ENCODE measurements at regions not wholly inside any gene's neighbourhood (a gene's known extent, or its start where the extent isn't known, plus 50 kb on each side); places are given as distances from the start of the nearest gene placed in this dataset.

GRCh38 chr4:181613200-181613599, 630.0 kb upstream of the TENM3 start:
- no peak for TF ChIP-seq POLR2A (IDR thresholded peaks at IDR 0.05; ENCODE audit: low read depth, low read length)
- TF ChIP-seq JUND (IDR thresholded peaks at IDR 0.05; ENCODE audit: low read depth, low read length), result no peak
- no peak for TF ChIP-seq CTCF (IDR thresholded peaks at IDR 0.05 in 2 of 3, conservative IDR thresholded peaks at IDR 0.05 in 1 of 3; ENCODE audit: control insufficient read depth in 2 of 3, extremely low read depth in 1 of 3, insufficient read depth in 1 of 3, low read depth in 3 of 3, low read length in 3 of 3)
- TF ChIP-seq KDM1A (IDR thresholded peaks at IDR 0.05; ENCODE audit: borderline replicate concordance), result no peak
- TF ChIP-seq E2F4 (IDR thresholded peaks at IDR 0.05; ENCODE audit: low read depth, low read length), result no peak
- TF ChIP-seq RELA (IDR thresholded peaks at IDR 0.05; ENCODE audit: borderline replicate concordance, partially characterized antibody), result no peak
- no peak for TF ChIP-seq NFIC (IDR thresholded peaks at IDR 0.05; ENCODE audit: low read depth, low read length)

All from GM12878 (cell line).